Spinal cord (tissue), 9 donors: ENCODE measurements at regions not wholly inside any gene's neighbourhood (a gene's known extent, or its start where the extent isn't known, plus 50 kb on each side); places are given as distances from the start of the nearest gene placed in this dataset.

Experiments
- DNase-seq, 6 donors: peaks; one replicate each; pipeline versions ENCODE4 v3.0.0 to v3.0.0-alpha.2; 2013 to 2015; ENCODE audit warnings: low spot score in 6 of 6, low read depth in 4 of 6
- H3K27ac ChIP-seq: one replicate; pipeline ENCODE4 v1.5.1; 2013; ENCODE audit warnings: low read depth, low read length, control low read depth
- H3K27me3 ChIP-seq: one replicate; pipeline ENCODE4 v1.6.1; 2013; ENCODE audit warnings: low read length; ENCODE audit not compliant: control insufficient read depth, insufficient read depth
- H3K36me3 ChIP-seq: one replicate; pipeline ENCODE4 v1.6.1; 2013; ENCODE audit warnings: low read length; ENCODE audit not compliant: control insufficient read depth, insufficient read depth
- H3K4me1 ChIP-seq: one replicate; pipeline ENCODE4 v1.6.1; 2013; ENCODE audit warnings: low read length; ENCODE audit not compliant: control insufficient read depth, insufficient read depth
- H3K4me3 ChIP-seq: one replicate; pipeline ENCODE4 v1.5.1; 2013; ENCODE audit warnings: low read depth, low read length, control low read depth
- H3K9me3 ChIP-seq: one replicate; pipeline ENCODE4 v1.6.1; 2013; ENCODE audit warnings: low read length; ENCODE audit not compliant: control insufficient read depth, insufficient read depth
- WGBS: methylation state at CpG from one replicate; pipeline ENCODE4 v1.1.5; 2013; ENCODE audit warnings: missing lambda C conversion rate; ENCODE audit not compliant: insufficient coverage; 5-methylcytosine and 5-hydroxymethylcytosine counted together
- donor health status: healthy.

- Histone ChIP-seq H3K4me3 (no peak overlapping the region), H3K36me3 (no peaks in the 10 kb centered on the region), H3K9me3 (no peaks in the 10 kb centered on the region), H3K27ac (no peak overlapping the region), H3K27me3 (no peaks in the 10 kb centered on the region), H3K4me1 (no peaks in the 10 kb centered on the region)
- 89% methylated on average over 1 of the region's 3 CpGs for WGBS
- DNase-seq, result no peak
Observed at GRCh38 chr4:137468836-137469235, 63.5 kb downstream of the PCDH18 start.

GRCh38 chr4:137467537-137467936, 64.8 kb downstream of the PCDH18 start:
- Histone ChIP-seq H3K27me3 (no peaks in the 10 kb centered on the region), H3K4me1 (no peaks in the 10 kb centered on the region), H3K36me3 (no peaks in the 10 kb centered on the region)

GRCh38 chr4:137463377-137464003, 68.8 kb downstream of the PCDH18 start:
- Histone ChIP-seq H3K9me3 (no peaks in the 10 kb centered on the region), H3K4me1 (no peaks in the 10 kb centered on the region), H3K27ac (no peak overlapping the region), H3K36me3 (no peaks in the 10 kb centered on the region), H3K4me3 (no peak overlapping the region), H3K27me3 (no peaks in the 10 kb centered on the region)
- WGBS, result 86% methylated on average over 1 of the region's 1 CpG
- DNase-seq, result no peak

More at GRCh38 chr4:137467537-137467936, 64.8 kb downstream of the PCDH18 start:
- Histone ChIP-seq H3K9me3 (no peaks in the 10 kb centered on the region), H3K27ac (no peak overlapping the region), H3K4me3 (no peak overlapping the region)
- no peak for DNase-seq

DNA sequence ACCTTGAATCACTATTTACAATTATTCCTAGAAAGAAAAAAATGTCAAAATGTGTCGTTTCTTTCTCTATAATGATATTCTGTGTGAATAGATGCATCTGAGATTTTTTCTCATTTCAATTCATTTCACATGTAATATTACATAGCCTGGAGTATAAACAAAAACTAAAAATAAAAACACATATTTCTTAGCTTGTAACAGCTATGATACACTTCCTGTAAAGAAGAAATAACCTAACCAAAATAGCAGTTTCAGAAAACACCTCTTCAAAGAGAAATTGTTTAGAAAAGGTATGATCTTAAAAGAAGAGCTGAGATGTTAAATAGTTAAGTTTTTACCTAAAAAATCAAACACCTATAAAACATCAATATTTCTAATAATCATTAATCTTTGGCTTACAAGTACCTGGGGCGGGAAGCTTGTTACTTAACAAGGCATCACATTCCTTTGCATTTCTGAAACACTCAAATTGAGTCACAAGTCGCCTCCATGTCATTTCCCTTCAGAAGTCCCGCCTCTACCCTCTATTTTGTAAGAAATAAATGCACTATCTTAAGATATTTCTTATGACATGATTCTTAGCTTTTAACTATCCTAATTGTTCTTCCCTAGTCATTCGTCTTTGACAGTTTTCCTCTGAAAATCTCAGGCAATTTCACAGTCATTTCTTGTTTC, 76.5 kb downstream of the PCDH18 start:
- no peaks in the 10 kb centered on the region for H3K27me3 ChIP-seq
- no peak overlapping the region for H3K4me3 ChIP-seq
- no peak overlapping the region for H3K27ac ChIP-seq
- H3K36me3 ChIP-seq, result no peaks in the 10 kb centered on the region
- WGBS, result no CpG with 5 or more reads among the region's 5 CpGs
- no peaks in the 10 kb centered on the region for H3K9me3 ChIP-seq
- H3K4me1 ChIP-seq, result no peaks in the 10 kb centered on the region
- DNase-seq, result no peak

GRCh38 chr4:137454767-137455166, 77.5 kb downstream of the PCDH18 start:
- Histone ChIP-seq H3K9me3 (no peaks in the 10 kb centered on the region), H3K4me3 (no peak overlapping the region), H3K27me3 (no peaks in the 10 kb centered on the region), H3K36me3 (no peaks in the 10 kb centered on the region), H3K4me1 (no peaks in the 10 kb centered on the region), H3K27ac (no peak overlapping the region)
- no peak for DNase-seq

DNA sequence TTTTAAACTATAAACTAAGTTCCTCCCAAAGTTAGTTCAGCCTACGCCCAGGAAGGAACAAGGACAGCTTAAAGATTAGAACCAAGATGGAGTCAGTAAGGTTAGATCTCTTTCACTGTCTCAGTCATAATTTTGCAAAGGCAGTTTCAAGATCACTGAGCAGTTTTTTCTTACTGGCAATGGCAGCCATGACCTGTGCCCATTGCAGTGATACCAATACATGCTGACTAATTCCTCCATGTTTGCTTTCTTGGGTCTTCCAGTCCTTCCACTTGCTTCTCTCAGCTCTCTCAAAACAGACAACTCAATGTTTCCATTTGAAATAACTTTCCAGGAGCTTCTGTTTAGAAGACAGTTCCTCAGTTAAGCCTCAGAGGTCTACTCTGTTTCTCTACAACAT, 79.5 kb downstream of the PCDH18 start:
- no peak for DNase-seq

GRCh38 chr4:137451172-137451825, 81.0 kb downstream of the PCDH18 start:
- no peak overlapping the region for H3K27ac ChIP-seq
- H3K9me3 ChIP-seq, result no peaks in the 10 kb centered on the region
- 35% methylated on average over 3 of the region's 3 CpGs for WGBS
- DNase-seq, result no peak
- H3K27me3 ChIP-seq, result no peaks in the 10 kb centered on the region
- no peaks in the 10 kb centered on the region for H3K4me1 ChIP-seq
- no peaks in the 10 kb centered on the region for H3K36me3 ChIP-seq
- no peak overlapping the region for H3K4me3 ChIP-seq

More for the DNA sequence above, 79.5 kb downstream of the PCDH18 start:
- H3K4me1 ChIP-seq, result no peaks in the 10 kb centered on the region
- no peak overlapping the region for H3K27ac ChIP-seq
- no peak overlapping the region for H3K4me3 ChIP-seq
- H3K27me3 ChIP-seq, result no peaks in the 10 kb centered on the region
- no peaks in the 10 kb centered on the region for H3K36me3 ChIP-seq
- WGBS, result no CpG with 5 or more reads among the region's 1 CpG
- no peaks in the 10 kb centered on the region for H3K9me3 ChIP-seq

DNA sequence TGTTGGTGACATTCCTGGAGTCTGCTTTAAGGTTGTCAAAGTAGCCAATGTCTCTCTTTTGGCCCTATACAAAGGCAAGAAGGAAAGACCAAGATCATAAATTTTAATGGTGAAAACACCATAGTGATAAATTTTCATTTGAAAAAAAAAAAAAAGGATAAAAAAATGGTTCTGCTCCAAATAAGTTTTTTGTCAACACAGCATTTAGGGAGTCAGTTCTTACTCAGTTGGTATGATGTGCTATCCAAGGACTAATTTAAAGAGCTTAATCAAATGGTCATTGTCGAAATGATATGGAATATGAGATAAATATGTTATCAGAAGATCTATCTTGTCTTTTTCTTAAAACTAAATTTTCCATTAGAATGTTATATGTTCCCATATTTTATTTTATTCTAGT, 83.9 kb downstream of the PCDH18 start:
- H3K9me3 ChIP-seq, result no peaks in the 10 kb centered on the region
- no CpG with 5 or more reads among the region's 1 CpG for WGBS

GRCh38 chr4:137446071-137446470, 86.2 kb downstream of the PCDH18 start:
- no peaks in the 10 kb centered on the region for H3K27me3 ChIP-seq
- WGBS, result no CpG with 5 or more reads among the region's 2 CpGs
- no peak overlapping the region for H3K4me3 ChIP-seq
- DNase-seq, result no peak
- no peaks in the 10 kb centered on the region for H3K9me3 ChIP-seq
- H3K36me3 ChIP-seq, result no peaks in the 10 kb centered on the region
- H3K4me1 ChIP-seq, result no peaks in the 10 kb centered on the region
- H3K27ac ChIP-seq, result no peak overlapping the region

More for the DNA sequence above, 83.9 kb downstream of the PCDH18 start:
- no peak overlapping the region for H3K4me3 ChIP-seq
- DNase-seq, result no peak
- H3K27me3 ChIP-seq, result no peaks in the 10 kb centered on the region
- no peaks in the 10 kb centered on the region for H3K4me1 ChIP-seq
- H3K27ac ChIP-seq, result no peak overlapping the region
- H3K36me3 ChIP-seq, result no peaks in the 10 kb centered on the region
